ENCODE measurements at regions not wholly inside any gene's neighbourhood (a gene's known extent, or its start where the extent isn't known, plus 50 kb on each side); places are given as distances from the start of the nearest gene placed in this dataset.

GRCh38 chr15:35752134-35752466, 206.1 kb upstream of the DPH6 start:
- Histone ChIP-seq H3K4me2 (ENCODE audit: low read length) (no peak overlapping the region), H3F3A (ENCODE audit: insufficient read depth, low read length, poor library complexity, severe bottlenecking) (no peaks in the 10 kb centered on the region), H3K4me3 (ENCODE audit: low read length) (no peak overlapping the region), H4K20me1 (ENCODE audit: insufficient read depth) (no peaks in the 10 kb centered on the region), H3K27me3 (ENCODE audit: insufficient read depth, low read depth, low read length) (no peaks in the 10 kb centered on the region), H3K9me3 (ENCODE audit: low read length) (no peaks in the 10 kb centered on the region), H3K27ac (ENCODE audit: low read length) (no peak overlapping the region), H3K79me2 (replicated peaks; ENCODE audit: insufficient read depth, low read length) (no peaks in the 10 kb centered on the region), H2AFZ (ENCODE audit: low read depth, low read length) (no peak overlapping the region), H3K9me2 (ENCODE audit: insufficient read depth, low read length) (no peaks in the 10 kb centered on the region), H3K36me3 (ENCODE audit: insufficient read depth, low read length) (no peaks in the 10 kb centered on the region), H3K9ac (ENCODE audit: low read length) (no peak overlapping the region)
- TF ChIP-seq POLR2AphosphoS5 (IDR thresholded peaks at IDR 0.05), result no peak
- no peak for TF ChIP-seq RAD21 (conservative IDR thresholded peaks at IDR 0.05)
- no peak for TF ChIP-seq EP300 (conservative IDR thresholded peaks at IDR 0.05; ENCODE audit: poor library complexity, severe bottlenecking)
- TF ChIP-seq CTCF (IDR thresholded peaks at IDR 0.05; ENCODE audit: poor library complexity, severe bottlenecking), result no peak
- TF ChIP-seq TAF1 (IDR thresholded peaks at IDR 0.05; ENCODE audit: low read depth), result no peak
- no peak for TF ChIP-seq EZH2 (IDR thresholded peaks at IDR 0.05; ENCODE audit: borderline replicate concordance, insufficient read depth, low read length, poor library complexity, severe bottlenecking)
- no peak for TF ChIP-seq SMC3 (conservative IDR thresholded peaks at IDR 0.05; ENCODE audit: poor library complexity)
- no peak for TF ChIP-seq MXI1 (conservative IDR thresholded peaks at IDR 0.05; ENCODE audit: poor library complexity, severe bottlenecking)

GRCh38 chr15:35753486-35753885, 207.5 kb upstream of the DPH6 start:
- Histone ChIP-seq H3K9ac (ENCODE audit: low read length) (no peak overlapping the region), H4K20me1 (ENCODE audit: insufficient read depth) (no peaks in the 10 kb centered on the region), H3F3A (ENCODE audit: insufficient read depth, low read length, poor library complexity, severe bottlenecking) (no peaks in the 10 kb centered on the region), H3K9me3 (ENCODE audit: low read length) (no peaks in the 10 kb centered on the region), H3K27ac (ENCODE audit: low read length) (no peak overlapping the region), H3K27me3 (ENCODE audit: insufficient read depth, low read depth, low read length) (no peaks in the 10 kb centered on the region), H3K4me3 (ENCODE audit: low read length) (no peak overlapping the region), H3K36me3 (ENCODE audit: insufficient read depth, low read length) (no peaks in the 10 kb centered on the region), H3K9me2 (ENCODE audit: insufficient read depth, low read length) (no peaks in the 10 kb centered on the region), H2AFZ (ENCODE audit: low read depth, low read length) (no peak overlapping the region), H3K4me2 (ENCODE audit: low read length) (no peak overlapping the region), H3K79me2 (replicated peaks; ENCODE audit: insufficient read depth, low read length) (no peaks in the 10 kb centered on the region)
- TF ChIP-seq TAF1 (IDR thresholded peaks at IDR 0.05; ENCODE audit: low read depth) (no peak), RAD21 (conservative IDR thresholded peaks at IDR 0.05) (no peak), REST (IDR thresholded peaks at IDR 0.05; ENCODE audit: borderline replicate concordance) (no peak), EP300 (conservative IDR thresholded peaks at IDR 0.05; ENCODE audit: poor library complexity, severe bottlenecking) (no peak), MXI1 (conservative IDR thresholded peaks at IDR 0.05; ENCODE audit: poor library complexity, severe bottlenecking) (no peak), CTCF (IDR thresholded peaks at IDR 0.05; ENCODE audit: poor library complexity, severe bottlenecking) (no peak), POLR2AphosphoS5 (IDR thresholded peaks at IDR 0.05) (no peak), SMC3 (conservative IDR thresholded peaks at IDR 0.05; ENCODE audit: poor library complexity) (no peak), EZH2 (IDR thresholded peaks at IDR 0.05; ENCODE audit: borderline replicate concordance, insufficient read depth, low read length, poor library complexity, severe bottlenecking) (no peak)

Data from neural cell (in vitro differentiated cells).